H1 (cell line): ENCODE measurements at regions not wholly inside any gene's neighbourhood (a gene's known extent, or its start where the extent isn't known, plus 50 kb on each side); places are given as distances from the start of the nearest gene placed in this dataset.

Source experiments
- CTCF ChIA-PET: fragments of 300-600 bp; sonication (Branson Sonifier 250); formaldehyde crosslinking; loops from one replicate; lab custom pipeline; 2021; ENCODE audit not compliant: partially characterized antibody; lab: Charles Lee
- POLR2A ChIA-PET: fragments of 300-600 bp; sonication (Branson Sonifier 250); formaldehyde crosslinking; loops from one replicate; lab custom pipeline; 2021; ENCODE audit warnings: inconsistent platforms; ENCODE audit not compliant: partially characterized antibody; lab: Charles Lee
- DNase-seq, 2 experiments: peaks; one replicate each; pipeline versions ENCODE4 v3.0.0 to v3.0.0-alpha.2; 2010 to 2022; ENCODE audit warnings: low spot score in 2 of 2, low read depth in 1 of 2, mixed read lengths in 1 of 2
- FAIRE-seq: peaks from 2 replicates; lab custom pipeline; 2011; peaks lifted over from hg19 to GRCh38; lab: Jason Lieb, UNC
- H2AFZ ChIP-seq: 2 replicates; pipeline ENCODE4 v1.8.1; 2012; ENCODE audit warnings: low read length, inconsistent platforms
- H2AK5ac ChIP-seq: 2 replicates; pipeline ENCODE4 v1.6.1; 2013; ENCODE audit warnings: low read depth, low read length
- H2BK120ac ChIP-seq: replicated peaks from 2 replicates; pipeline ENCODE3; 2013; ENCODE audit warnings: low read depth, low read length, inconsistent platforms
- H2BK12ac ChIP-seq: 2 replicates; pipeline ENCODE4 v1.6.1; 2013; ENCODE audit warnings: low read depth, low read length
- H2BK15ac ChIP-seq: 2 replicates; pipeline ENCODE4 v1.6.1; 2013; ENCODE audit warnings: low read length
- H2BK20ac ChIP-seq: 2 replicates; pipeline ENCODE4 v1.6.1; 2013; ENCODE audit warnings: low read length
- H2BK5ac ChIP-seq: 2 replicates; pipeline ENCODE4 v1.6.1; 2013; ENCODE audit warnings: low read depth, low read length
- H3K14ac ChIP-seq: 2 replicates; pipeline ENCODE4 v1.6.1; 2013; ENCODE audit warnings: inconsistent platforms; ENCODE audit not compliant: insufficient read length
- H3K18ac ChIP-seq: 2 replicates; pipeline ENCODE4 v1.6.1; 2013; ENCODE audit warnings: low read length; ENCODE audit errors: extremely low read depth
- H3K23ac ChIP-seq: 2 replicates; pipeline ENCODE4 v1.6.1; 2013; ENCODE audit warnings: inconsistent platforms; ENCODE audit not compliant: insufficient read length
- H3K23me2 ChIP-seq: 2 replicates; pipeline ENCODE4 v1.6.1; 2013; ENCODE audit warnings: low read depth, low read length
- H3K27ac ChIP-seq: 2 replicates; pipeline ENCODE4 v1.6.1; 2011; ENCODE audit warnings: low read depth, low read length, inconsistent platforms
- H3K27me3 ChIP-seq, 4 experiments: replicated peaks in 1 of 4; 1 replicate in 1 of 4; 2 replicates in 3 of 4; pipeline versions ENCODE4 v1.6.1 to v1.8.1; 2011 to 2013; ENCODE audit warnings: low read length in 3 of 4, mild to moderate bottlenecking in 3 of 4, inconsistent platforms in 2 of 4, mixed read lengths in 2 of 4, moderate library complexity in 1 of 4; ENCODE audit not compliant: control insufficient read depth in 3 of 4, insufficient read depth in 3 of 4; ENCODE audit errors: extremely low read depth in 1 of 4
- H3K36me3 ChIP-seq, 4 experiments: 2 replicates each; pipeline versions ENCODE4 v1.6.1 to v1.8.1; 2011 to 2013; ENCODE audit warnings: mild to moderate bottlenecking in 4 of 4, low read length in 3 of 4, moderate library complexity in 2 of 4, control low read depth in 1 of 4, inconsistent platforms in 1 of 4; ENCODE audit not compliant: insufficient read depth in 4 of 4, control insufficient read depth in 2 of 4
- H3K4ac ChIP-seq: replicated peaks from 2 replicates; pipeline ENCODE3; 2013; ENCODE audit warnings: low read length, low read depth, mixed read lengths, inconsistent platforms; ENCODE audit not compliant: insufficient read length
- H3K4me1 ChIP-seq, 4 experiments: replicated peaks in 1 of 4; 1 replicate in 1 of 4; 2 replicates in 3 of 4; pipeline versions ENCODE4 v1.6.1 to v1.8.1; 2011 to 2013; ENCODE audit warnings: low read length in 3 of 4, inconsistent platforms in 2 of 4, mixed read lengths in 1 of 4; ENCODE audit not compliant: insufficient read depth in 4 of 4, control insufficient read depth in 3 of 4
- H3K4me2 ChIP-seq, 2 experiments: 2 replicates each; pipeline versions ENCODE4 v1.6.1 to v1.8.1; 2011 to 2013; ENCODE audit warnings: low read depth in 2 of 2, low read length in 2 of 2, control low read depth in 1 of 2, inconsistent platforms in 1 of 2, mild to moderate bottlenecking in 1 of 2; ENCODE audit not compliant: insufficient read depth in 1 of 2
- H3K4me3 ChIP-seq, 4 experiments: fragments of 200-600, 300-600 bp in 1 of 4; sonication (generic), shearing (Covaris generic), sonication (Bioruptor Twin) in 1 of 4; 2 replicates each; pipeline versions ENCODE4 v1.5.1 to v1.8.1; 2011 to 2016; ENCODE audit warnings: low read length in 4 of 4, low read depth in 3 of 4, control low read depth in 2 of 4, inconsistent platforms in 2 of 4, mild to moderate bottlenecking in 2 of 4, mixed read lengths in 1 of 4, moderate library complexity in 1 of 4; ENCODE audit not compliant: insufficient read depth in 2 of 4; ENCODE audit errors: extremely low read depth in 1 of 4
- H3K56ac ChIP-seq: replicated peaks from 2 replicates; pipeline ENCODE3; 2013; ENCODE audit warnings: low read depth, mild to moderate bottlenecking, mixed read lengths, low read length, inconsistent platforms; ENCODE audit not compliant: insufficient read length
- H3K79me1 ChIP-seq: 2 replicates; pipeline ENCODE4 v1.6.1; 2013; ENCODE audit warnings: low read depth, low read length, control low read depth
- H3K79me2 ChIP-seq, 2 experiments: 2 replicates each; pipeline versions ENCODE4 v1.6.1 to v1.8.1; 2012 to 2013; ENCODE audit warnings: low read length in 2 of 2, mild to moderate bottlenecking in 2 of 2, inconsistent platforms in 1 of 2; ENCODE audit not compliant: insufficient read depth in 2 of 2, control insufficient read depth in 1 of 2
- H3K9ac ChIP-seq, 4 experiments: replicated peaks in 1 of 4; 1 replicate in 1 of 4; 2 replicates in 3 of 4; pipeline versions ENCODE4 v1.6.1 to v1.8.1; 2011 to 2013; ENCODE audit warnings: low read depth in 3 of 4, low read length in 3 of 4, control low read depth in 2 of 4, mild to moderate bottlenecking in 2 of 4, moderate library complexity in 2 of 4, inconsistent platforms in 1 of 4; ENCODE audit errors: extremely low read depth in 1 of 4
- H3K9me3 ChIP-seq, 2 experiments: 2 replicates each; pipeline versions ENCODE4 v1.6.1 to v1.8.1; 2012 to 2013; ENCODE audit warnings: mild to moderate bottlenecking in 2 of 2, moderate library complexity in 2 of 2, control low read depth in 1 of 2, inconsistent platforms in 1 of 2, low read depth in 1 of 2, low read length in 1 of 2, mixed read lengths in 1 of 2; ENCODE audit not compliant: insufficient read depth in 2 of 2
- H4K20me1 ChIP-seq, 2 experiments: replicated peaks in 1 of 2; 2 replicates each; pipeline versions ENCODE3 to v1.8.1; 2011 to 2013; ENCODE audit warnings: inconsistent platforms in 2 of 2, low read length in 2 of 2, mild to moderate bottlenecking in 1 of 2; ENCODE audit not compliant: insufficient read depth in 2 of 2, control insufficient read depth in 1 of 2
- H4K5ac ChIP-seq: 2 replicates; pipeline ENCODE4 v1.6.1; 2013; ENCODE audit warnings: low read length, low read depth, mixed read lengths, inconsistent platforms; ENCODE audit not compliant: insufficient read length
- H4K8ac ChIP-seq: 2 replicates; pipeline ENCODE4 v1.8.0; 2013; ENCODE audit warnings: mild to moderate bottlenecking, moderate library complexity, low read length, inconsistent platforms; ENCODE audit not compliant: insufficient read depth; ENCODE audit errors: extremely low read depth
- H4K91ac ChIP-seq: replicated peaks from 2 replicates; pipeline ENCODE3; 2013; ENCODE audit warnings: low read length, mixed read lengths, inconsistent platforms; ENCODE audit not compliant: insufficient read length
- EZH2 ChIP-seq: fragments of 200-600 bp; sonication (generic); IDR thresholded peaks from 2 replicates; pipeline ENCODE4 v1.7.1; 2012; ENCODE audit warnings: low read depth, mild to moderate bottlenecking, moderate library complexity, low read length, inconsistent platforms; ENCODE audit not compliant: severe bottlenecking
- POLR2A ChIP-seq, 2 experiments: IDR thresholded peaks; 1 replicate in 1 of 2; 2 replicates in 1 of 2; pipeline ENCODE4 v1.6.1; 2011; ENCODE audit warnings: low read depth in 2 of 2, low read length in 2 of 2, mild to moderate bottlenecking in 2 of 2; ENCODE audit errors: control extremely low read depth in 1 of 2
- SIRT6 ChIP-seq: IDR thresholded peaks from one replicate; pipeline ENCODE4 v1.7.1; 2012; ENCODE audit warnings: low read length, inconsistent platforms
- SUZ12 ChIP-seq: fragments of 200-600 bp; sonication (generic); IDR thresholded peaks from 2 replicates; pipeline ENCODE4 v1.6.1; 2012; ENCODE audit warnings: mild to moderate bottlenecking, inconsistent platforms, low read length, moderate library complexity, mixed read lengths
- WGBS, 2 experiments: shearing (Covaris generic) in 1 of 2; methylation state at CpG; one replicate each; pipeline versions ENCODE4 v1.1.6 to v1.1.7; 2013 to 2015; ENCODE audit warnings: low lambda C conversion rate in 2 of 2, mixed read lengths in 2 of 2, inconsistent platforms in 1 of 2, low coverage in 1 of 2, missing lambda C conversion rate in 1 of 2; ENCODE audit not compliant: insufficient replicate concordance in 2 of 2, insufficient coverage in 1 of 2, insufficient read length in 1 of 2; ENCODE audit errors: extremely low coverage in 1 of 2, missing lambda C conversion rate in 1 of 2; 5-methylcytosine and 5-hydroxymethylcytosine counted together
- TF ChIP-seq, protein P1 (sequence below): IDR thresholded peaks from 2 replicates; pipeline ENCODE4 v1.6.1; 2012; ENCODE audit warnings: inconsistent platforms
- TF ChIP-seq, protein P2 (sequence below): IDR thresholded peaks from 2 replicates; pipeline ENCODE4 v1.6.1; 2011; ENCODE audit warnings: low read length, improper control_type of control experiment

DNA sequence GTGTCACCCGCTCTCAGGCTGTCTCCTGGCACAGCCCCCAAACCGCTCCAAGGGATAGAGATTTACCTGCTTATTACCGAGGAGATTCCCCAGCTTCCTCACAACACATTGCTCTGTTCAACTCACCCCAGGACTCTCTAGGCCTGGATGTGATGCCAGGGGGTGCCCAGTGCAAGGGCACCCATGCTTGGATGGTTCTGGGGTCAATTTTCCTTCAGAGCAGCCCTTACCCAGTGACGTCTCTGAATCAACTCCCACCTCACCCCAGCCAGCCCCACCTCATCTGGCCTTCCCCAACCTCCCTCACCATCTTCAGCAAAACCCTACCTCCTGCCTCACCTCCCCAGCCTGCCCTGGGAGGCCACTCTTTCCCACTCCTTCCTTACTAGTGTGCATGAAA, 951.6 kb upstream of the ZNF722 start:
- H4K8ac ChIP-seq = no peak overlapping the region
- no peak overlapping the region for H2BK5ac ChIP-seq
- no peaks in the 10 kb centered on the region for H3K79me1 ChIP-seq
- DNase-seq (no peak), FAIRE-seq (no peak)
- H2AK5ac ChIP-seq = no peak overlapping the region
- H3K27ac ChIP-seq = no peak overlapping the region
- no peaks in the 10 kb centered on the region for H3K4me1 ChIP-seq
- no peak overlapping the region for H2BK120ac ChIP-seq
- no peak overlapping the region for H2BK20ac ChIP-seq
- H3K18ac ChIP-seq = no peak overlapping the region
- CTCF ChIA-PET = no interaction called here
- no peaks in the 10 kb centered on the region for H3K27me3 ChIP-seq
- POLR2A ChIA-PET = no interaction called here
- no peak overlapping the region for H2AFZ ChIP-seq
- no peak overlapping the region for H3K23ac ChIP-seq
- H4K5ac ChIP-seq = no peak overlapping the region
- H3K23me2 ChIP-seq = peaks cover 4% of the 10 kb centered on the region; the same call in 1 of the 2 replicates
- no peak overlapping the region for H3K14ac ChIP-seq
- no peaks in the 10 kb centered on the region for H4K20me1 ChIP-seq
- no peak overlapping the region for H4K91ac ChIP-seq
- peaks cover 71 to 99% of the 10 kb centered on the region in 2 experiments for H3K9me3 ChIP-seq
- no peaks in the 10 kb centered on the region; a peak in 1 of 8 replicates for H3K36me3 ChIP-seq
- no peak overlapping the region for H2BK12ac ChIP-seq
- no peak overlapping the region for H3K4ac ChIP-seq
- H2BK15ac ChIP-seq = no peak overlapping the region
- H3K79me2 ChIP-seq = no peaks in the 10 kb centered on the region
- H3K9ac ChIP-seq = no peak overlapping the region
- H3K4me3 ChIP-seq = no peak overlapping the region
- H3K56ac ChIP-seq = no peak overlapping the region
- 75% methylated on average over 4 of the region's 4 CpGs; no CpG with 5 or more reads in 1 of the 2 experiments for WGBS, 2 experiments
- no peak for TF ChIP-seq SIRT6
- TF ChIP-seq, protein P1, sequence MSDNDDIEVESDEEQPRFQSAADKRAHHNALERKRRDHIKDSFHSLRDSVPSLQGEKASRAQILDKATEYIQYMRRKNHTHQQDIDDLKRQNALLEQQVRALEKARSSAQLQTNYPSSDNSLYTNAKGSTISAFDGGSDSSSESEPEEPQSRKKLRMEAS = no peak
- TF ChIP-seq EZH2 = no peak
- TF ChIP-seq SUZ12 = no peak
- TF ChIP-seq, protein P2, sequence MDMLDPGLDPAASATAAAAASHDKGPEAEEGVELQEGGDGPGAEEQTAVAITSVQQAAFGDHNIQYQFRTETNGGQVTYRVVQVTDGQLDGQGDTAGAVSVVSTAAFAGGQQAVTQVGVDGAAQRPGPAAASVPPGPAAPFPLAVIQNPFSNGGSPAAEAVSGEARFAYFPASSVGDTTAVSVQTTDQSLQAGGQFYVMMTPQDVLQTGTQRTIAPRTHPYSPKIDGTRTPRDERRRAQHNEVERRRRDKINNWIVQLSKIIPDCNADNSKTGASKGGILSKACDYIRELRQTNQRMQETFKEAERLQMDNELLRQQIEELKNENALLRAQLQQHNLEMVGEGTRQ = no peak
- TF ChIP-seq POLR2A (IDR thresholded peaks at IDR 0.05; ENCODE audit: control extremely low read depth in 1 of 2, low read depth in 2 of 2, low read length in 2 of 2) = no peak
- H3K4me2 ChIP-seq = no peak overlapping the region
